Inflammatory macrophage (primary cell): ENCODE measurements at regions not wholly inside any gene's neighbourhood (a gene's known extent, or its start where the extent isn't known, plus 50 kb on each side); places are given as distances from the start of the nearest gene placed in this dataset.

Experiments
- DNase-seq, 2 donors: peaks; one replicate each; pipeline ENCODE4 v3.0.0-alpha.2; 2020 to 2022

DNA sequence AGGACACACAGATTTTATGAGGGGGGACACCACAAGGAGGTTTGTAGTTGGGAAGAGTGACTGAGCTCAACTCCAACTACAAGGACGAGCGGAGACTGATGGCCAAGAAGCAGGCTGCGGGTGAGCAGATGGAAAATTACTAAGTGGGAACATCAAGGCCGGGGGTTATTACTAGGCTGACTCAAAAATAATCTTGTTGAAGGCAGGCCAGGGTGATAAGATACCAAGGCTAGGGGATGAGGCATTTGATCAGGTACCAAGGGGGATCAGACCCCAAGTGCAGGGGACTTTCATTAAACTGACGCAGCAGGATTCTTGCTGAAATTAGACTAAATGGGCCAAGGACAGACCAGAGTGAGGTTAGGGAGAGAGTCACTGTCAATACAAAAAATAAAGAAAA, 119.4 kb upstream of the SORBS2 start:
- no peak for DNase-seq

- no peak for DNase-seq
Measured at GRCh38 chr4:185931986-185932385, 120.0 kb upstream of the SORBS2 start.

DNA sequence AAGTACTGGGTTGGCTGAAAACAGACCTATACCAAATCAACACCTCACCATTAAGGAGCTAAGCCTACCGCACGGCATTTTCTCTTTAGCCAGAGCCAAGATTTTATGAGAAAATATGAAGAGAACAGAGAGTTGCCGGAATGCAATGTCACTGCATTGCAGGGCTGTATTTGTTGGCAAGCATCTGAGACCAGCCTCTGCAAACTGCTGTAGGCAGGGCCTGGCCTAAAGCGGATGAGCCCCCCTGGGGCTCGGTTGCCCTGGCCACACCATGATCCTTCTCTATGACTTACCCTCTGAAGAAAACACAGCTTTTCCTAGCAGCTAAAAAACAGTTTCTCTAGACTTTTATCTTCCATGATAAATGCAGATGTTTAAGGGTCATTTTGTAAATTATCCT, 120.5 kb upstream of the SORBS2 start:
- no peak for DNase-seq

- DNase-seq, result no peak
Measured at GRCh38 chr4:185933078-185933581, 121.1 kb upstream of the SORBS2 start.

DNA sequence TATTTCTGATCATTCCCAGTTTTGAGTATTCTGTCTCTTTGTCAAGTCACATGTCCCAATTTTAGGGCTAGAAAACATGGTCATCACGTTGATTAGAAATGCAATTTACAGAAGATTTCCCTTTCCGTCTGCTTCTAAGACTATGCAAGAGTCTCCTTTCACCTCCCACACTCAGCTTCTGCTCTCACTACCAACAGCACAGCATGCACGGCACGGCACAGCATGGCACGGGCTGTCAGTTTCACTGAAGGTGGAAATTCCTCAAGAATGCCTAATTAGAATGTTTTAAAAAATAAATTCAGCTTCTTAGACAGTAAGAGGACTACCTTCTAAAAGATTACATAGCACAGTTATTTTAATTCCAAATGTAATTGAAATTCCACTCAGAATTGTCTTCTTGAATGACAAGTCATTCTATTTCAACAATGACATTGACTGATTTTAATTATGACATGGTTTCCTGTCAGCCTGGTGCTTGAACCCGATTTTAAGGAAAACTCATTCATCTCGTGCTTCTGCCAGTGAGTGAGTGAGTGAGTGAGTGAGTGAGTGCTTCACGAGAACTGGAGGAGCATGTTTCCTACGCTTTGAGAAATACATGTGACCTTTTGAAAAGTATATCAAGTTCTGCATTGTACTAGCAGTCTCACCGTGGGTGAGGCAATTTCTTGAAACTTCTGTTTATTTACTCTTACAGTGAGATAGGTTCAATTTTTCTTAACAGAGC, 124.8 kb upstream of the SORBS2 start:
- DNase-seq, result no peak

DNA sequence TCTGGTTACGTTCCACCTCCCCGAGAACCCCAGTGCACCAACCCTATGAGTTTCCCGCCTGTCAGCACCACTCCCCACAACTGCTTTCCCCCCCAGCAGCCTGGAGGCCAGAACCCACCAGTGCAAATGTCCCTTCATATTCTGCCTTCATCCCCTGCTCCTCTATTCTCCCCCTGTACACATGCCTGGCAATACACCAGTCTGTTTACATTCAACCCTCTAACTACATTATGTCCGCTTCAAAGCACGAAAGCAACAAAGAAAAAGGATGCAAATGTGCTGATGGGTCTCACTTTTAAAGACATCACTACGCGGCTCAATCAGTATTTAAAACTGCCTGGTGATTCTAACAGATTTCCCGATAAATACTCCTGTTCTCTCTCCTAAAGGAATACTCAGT, 126.7 kb upstream of the SORBS2 start:
- no peak for DNase-seq

GRCh38 chr4:185941461-185941860, 127.5 kb upstream of the TLR3 start:
- no peak for DNase-seq

GRCh38 chr4:185945252-185945651, 123.7 kb upstream of the TLR3 start:
- no peak for DNase-seq

- no peak for DNase-seq
Measured at GRCh38 chr4:185945906-185946305, 123.0 kb upstream of the TLR3 start.

- DNase-seq, result no peak
Measured at GRCh38 chr4:185950891-185951290, 118.1 kb upstream of the TLR3 start.

DNA sequence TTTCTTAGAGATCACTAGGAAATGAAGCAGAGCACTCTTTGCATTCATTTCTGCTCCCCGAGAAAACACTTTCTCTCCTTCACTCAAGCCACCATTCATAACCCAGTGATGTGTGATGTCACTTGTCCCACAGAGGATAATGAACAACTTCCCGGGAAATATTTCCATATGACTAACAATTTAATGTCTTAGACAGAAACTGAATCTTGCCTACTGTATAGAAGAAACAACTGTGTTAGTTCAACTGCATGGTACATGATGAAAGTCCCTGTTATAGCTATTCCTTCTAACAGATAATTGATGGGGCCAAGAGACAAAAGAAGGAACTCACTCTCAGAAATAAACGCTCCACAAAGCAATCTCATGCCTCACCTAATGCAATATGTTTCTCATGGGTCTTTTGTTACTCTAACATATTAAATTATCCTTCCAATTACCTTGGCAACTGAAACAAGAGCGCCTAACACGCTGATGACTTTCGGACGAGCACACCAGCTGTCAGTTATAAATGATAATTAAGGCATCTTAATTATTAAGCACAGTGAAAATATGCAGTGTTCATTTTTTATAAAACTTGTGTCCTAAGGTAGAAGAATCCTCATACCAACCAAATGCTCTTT, 113.7 kb upstream of the TLR3 start:
- DNase-seq, result no peak

DNA sequence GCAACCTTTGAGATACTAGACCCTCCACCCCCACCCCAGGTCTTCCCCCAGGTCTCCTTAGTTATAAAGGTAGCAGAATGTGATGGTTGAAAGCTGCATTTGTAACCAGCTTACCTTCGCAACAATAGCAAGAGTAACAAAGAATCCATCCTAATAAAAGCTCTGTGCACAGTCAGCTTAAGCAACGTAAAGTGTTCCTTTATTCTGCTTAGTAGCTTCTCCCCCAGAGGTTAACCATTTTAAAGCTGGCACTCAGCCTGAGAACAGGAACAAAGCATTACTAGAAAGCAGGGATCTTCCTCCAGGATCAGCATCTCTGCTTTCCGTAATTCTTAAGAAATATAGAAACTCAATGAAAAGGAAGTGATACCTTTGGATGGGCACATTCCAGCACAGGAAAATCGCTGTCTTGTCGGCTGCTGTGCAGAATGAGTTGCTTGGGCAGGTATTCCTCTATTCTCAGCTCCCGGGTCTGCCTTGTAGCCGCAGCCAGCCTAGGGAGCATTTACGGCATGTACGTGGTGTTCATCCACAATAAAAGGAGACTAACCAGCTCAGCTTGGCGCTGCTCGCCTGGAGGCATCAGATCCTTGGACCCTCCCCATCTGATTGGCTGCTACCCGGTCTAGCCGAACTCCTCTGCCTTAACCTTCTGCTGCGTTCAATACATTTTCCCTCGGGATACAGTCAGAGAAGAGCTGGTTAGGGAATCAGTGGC, 113.0 kb upstream of the TLR3 start:
- DNase-seq, result no peak

DNA sequence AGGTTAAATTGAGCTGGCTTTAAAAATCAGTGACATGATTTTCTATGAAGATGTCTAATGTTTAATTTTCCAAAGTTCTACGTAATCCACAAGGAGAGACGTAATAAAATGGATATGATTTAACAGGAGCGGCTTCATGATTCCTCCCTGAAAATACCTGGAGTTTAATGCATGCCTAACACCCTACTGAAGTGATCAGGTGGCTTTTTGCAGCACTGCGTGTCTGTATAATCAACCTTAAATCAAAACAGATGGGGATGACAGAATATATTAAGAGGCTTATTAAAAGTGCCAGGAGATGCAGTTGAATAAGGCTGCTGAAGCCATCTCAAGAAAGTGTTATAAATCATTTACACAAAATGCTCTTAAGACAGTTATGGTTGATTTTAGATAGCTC, 112.4 kb upstream of the TLR3 start:
- DNase-seq, result no peak

GRCh38 chr4:185958094-185958747, 110.7 kb upstream of the TLR3 start:
- DNase-seq, result no peak

GRCh38 chr4:185965426-185966384, 103.3 kb upstream of the TLR3 start:
- DNase-seq, result no peak

GRCh38 chr4:185966549-185966948, 102.4 kb upstream of the TLR3 start:
- no peak for DNase-seq

GRCh38 chr4:185966997-185967775, 101.8 kb upstream of the TLR3 start:
- DNase-seq, result no peak

DNA sequence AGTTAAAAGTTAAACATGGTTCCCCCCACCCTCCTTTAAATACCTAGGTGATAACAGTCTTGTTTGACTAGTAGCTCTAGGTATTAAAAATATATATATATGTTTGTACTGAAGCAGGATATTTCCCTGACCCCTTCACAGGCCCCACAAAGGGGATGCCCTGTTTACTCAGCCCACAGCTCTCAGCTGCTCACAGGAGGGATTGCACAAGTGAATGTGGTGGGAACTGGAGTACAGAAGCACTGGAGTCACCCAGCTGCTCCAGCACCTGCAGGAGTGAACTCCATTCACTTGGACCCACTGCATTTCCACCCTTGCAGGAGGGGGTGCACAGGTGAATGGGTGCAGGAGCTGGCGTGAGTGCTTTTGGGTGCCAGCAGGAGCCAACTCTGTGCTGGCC, 99.3 kb upstream of the TLR3 start:
- DNase-seq, result no peak

- no peak for DNase-seq
Measured at GRCh38 chr4:185987961-185988627, 80.9 kb upstream of the TLR3 start.

DNA sequence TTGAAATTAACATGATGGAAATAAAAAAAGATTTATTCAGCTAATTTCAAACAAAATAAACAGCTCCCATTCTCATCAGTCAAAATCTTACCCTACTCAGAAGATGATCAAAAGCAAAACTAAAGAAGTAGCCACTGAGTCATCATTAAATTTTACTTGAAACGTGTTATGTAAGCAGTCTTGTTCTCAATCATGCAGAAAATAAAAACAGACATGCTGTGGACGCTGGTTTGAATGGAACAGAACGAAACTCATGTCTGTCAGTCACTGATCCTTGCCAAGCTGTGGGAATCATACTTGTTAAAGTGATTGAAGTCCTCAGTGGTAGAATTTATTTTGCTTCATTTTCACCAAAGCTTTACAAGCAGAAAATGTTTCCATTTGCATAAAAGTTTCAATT, 77.2 kb upstream of the TLR3 start:
- DNase-seq, result no peak

GRCh38 chr4:185992585-185992984, 76.4 kb upstream of the TLR3 start:
- DNase-seq, result no peak
